ENCODE measurements at regions not wholly inside any gene's neighbourhood (a gene's known extent, or its start where the extent isn't known, plus 50 kb on each side); places are given as distances from the start of the nearest gene placed in this dataset.

GRCh38 chr7:16344927-16345326 lies 76.4 kb downstream of the CRPPA start:
- Histone ChIP-seq H3K4me3 (ENCODE audit: low read length) (no peak overlapping the region), H3K79me2 (ENCODE audit: low read length) (no peaks in the 10 kb centered on the region), H3F3A (ENCODE audit: insufficient read depth, low read length) (no peaks in the 10 kb centered on the region), H4K20me1 (ENCODE audit: insufficient read depth, low read length) (no peaks in the 10 kb centered on the region), H2AFZ (ENCODE audit: low read length) (no peak overlapping the region), H3K36me3 (replicated peaks; ENCODE audit: insufficient read depth, low read length) (no peaks in the 10 kb centered on the region), H3K4me1 (ENCODE audit: low read length) (peaks cover 7% of the 10 kb centered on the region), H3K9me2 (replicated peaks; ENCODE audit: insufficient read depth, low read length) (no peaks in the 10 kb centered on the region), H3K9ac (ENCODE audit: low read length) (no peak overlapping the region), H3K9me3 (replicated peaks; ENCODE audit: insufficient read depth, low read length) (no peaks in the 10 kb centered on the region), H3K27ac (ENCODE audit: low read length) (no peak overlapping the region), H3K4me2 (ENCODE audit: low read depth, low read length) (no peak overlapping the region), H3K27me3 (replicated peaks; ENCODE audit: insufficient read depth, low read length) (no peaks in the 10 kb centered on the region)
- TF ChIP-seq EZH2phosphoT487 (IDR thresholded peaks at IDR 0.05; ENCODE audit: low read length) = no peak
- TF ChIP-seq, protein P1, sequence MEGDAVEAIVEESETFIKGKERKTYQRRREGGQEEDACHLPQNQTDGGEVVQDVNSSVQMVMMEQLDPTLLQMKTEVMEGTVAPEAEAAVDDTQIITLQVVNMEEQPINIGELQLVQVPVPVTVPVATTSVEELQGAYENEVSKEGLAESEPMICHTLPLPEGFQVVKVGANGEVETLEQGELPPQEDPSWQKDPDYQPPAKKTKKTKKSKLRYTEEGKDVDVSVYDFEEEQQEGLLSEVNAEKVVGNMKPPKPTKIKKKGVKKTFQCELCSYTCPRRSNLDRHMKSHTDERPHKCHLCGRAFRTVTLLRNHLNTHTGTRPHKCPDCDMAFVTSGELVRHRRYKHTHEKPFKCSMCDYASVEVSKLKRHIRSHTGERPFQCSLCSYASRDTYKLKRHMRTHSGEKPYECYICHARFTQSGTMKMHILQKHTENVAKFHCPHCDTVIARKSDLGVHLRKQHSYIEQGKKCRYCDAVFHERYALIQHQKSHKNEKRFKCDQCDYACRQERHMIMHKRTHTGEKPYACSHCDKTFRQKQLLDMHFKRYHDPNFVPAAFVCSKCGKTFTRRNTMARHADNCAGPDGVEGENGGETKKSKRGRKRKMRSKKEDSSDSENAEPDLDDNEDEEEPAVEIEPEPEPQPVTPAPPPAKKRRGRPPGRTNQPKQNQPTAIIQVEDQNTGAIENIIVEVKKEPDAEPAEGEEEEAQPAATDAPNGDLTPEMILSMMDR (IDR thresholded peaks at IDR 0.05; ENCODE audit: low read length) = no peak
- TF ChIP-seq EZH2 (optimal IDR thresholded peaks at IDR 0.05; ENCODE audit: low read depth, low read length) = no peak
- DNase-seq = no peak

- Histone ChIP-seq H3F3A (ENCODE audit: insufficient read depth, low read length) (no peaks in the 10 kb centered on the region), H3K79me2 (ENCODE audit: low read length) (no peaks in the 10 kb centered on the region), H3K27me3 (replicated peaks; ENCODE audit: insufficient read depth, low read length) (no peaks in the 10 kb centered on the region), H3K4me3 (ENCODE audit: low read length) (no peak overlapping the region), H4K20me1 (ENCODE audit: insufficient read depth, low read length) (no peaks in the 10 kb centered on the region), H3K9ac (ENCODE audit: low read length) (no peak overlapping the region), H3K9me3 (replicated peaks; ENCODE audit: insufficient read depth, low read length) (no peaks in the 10 kb centered on the region), H3K27ac (ENCODE audit: low read length) (no peak overlapping the region), H3K4me1 (ENCODE audit: low read length) (peaks cover 7% of the 10 kb centered on the region), H3K9me2 (replicated peaks; ENCODE audit: insufficient read depth, low read length) (no peaks in the 10 kb centered on the region), H3K4me2 (ENCODE audit: low read depth, low read length) (no peak overlapping the region), H3K36me3 (replicated peaks; ENCODE audit: insufficient read depth, low read length) (no peaks in the 10 kb centered on the region), H2AFZ (ENCODE audit: low read length) (no peak overlapping the region)
- no peak for DNase-seq
- no peak for TF ChIP-seq EZH2phosphoT487 (IDR thresholded peaks at IDR 0.05; ENCODE audit: low read length)
- TF ChIP-seq, protein P1 (IDR thresholded peaks at IDR 0.05; ENCODE audit: low read length) = no peak
- TF ChIP-seq EZH2 (optimal IDR thresholded peaks at IDR 0.05; ENCODE audit: low read depth, low read length) = no peak
Measured at GRCh38 chr7:16343612-16344011, 77.7 kb downstream of the CRPPA start.

DNA sequence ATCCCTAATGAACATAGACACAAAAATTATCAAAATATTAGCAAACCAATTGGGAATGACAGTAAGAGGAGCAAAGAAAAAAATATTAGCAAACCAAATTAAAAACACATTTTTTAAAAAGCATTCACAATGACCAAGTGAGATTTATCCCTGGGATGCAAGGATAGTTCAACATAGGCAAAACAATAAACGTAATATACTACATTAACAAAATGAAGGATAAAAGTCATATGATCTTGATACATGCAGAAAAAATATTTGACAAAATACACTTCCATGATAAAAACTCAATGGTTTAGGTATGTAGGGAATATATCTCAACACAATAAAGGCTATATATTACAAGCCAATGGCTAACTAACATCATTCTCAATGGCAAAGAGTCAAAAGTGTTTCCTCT lies 83.3 kb downstream of the CRPPA start:
- Histone ChIP-seq H3K4me3 (ENCODE audit: low read length) (no peak overlapping the region), H3K9ac (ENCODE audit: low read length) (no peak overlapping the region), H3K9me2 (replicated peaks; ENCODE audit: insufficient read depth, low read length) (no peaks in the 10 kb centered on the region), H3K27me3 (replicated peaks; ENCODE audit: insufficient read depth, low read length) (no peaks in the 10 kb centered on the region), H2AFZ (ENCODE audit: low read length) (no peak overlapping the region), H3F3A (ENCODE audit: insufficient read depth, low read length) (no peaks in the 10 kb centered on the region), H3K4me1 (ENCODE audit: low read length) (no peaks in the 10 kb centered on the region), H3K36me3 (replicated peaks; ENCODE audit: insufficient read depth, low read length) (no peaks in the 10 kb centered on the region), H3K27ac (ENCODE audit: low read length) (no peak overlapping the region), H3K79me2 (ENCODE audit: low read length) (no peaks in the 10 kb centered on the region), H4K20me1 (ENCODE audit: insufficient read depth, low read length) (no peaks in the 10 kb centered on the region), H3K9me3 (replicated peaks; ENCODE audit: insufficient read depth, low read length) (no peaks in the 10 kb centered on the region), H3K4me2 (ENCODE audit: low read depth, low read length) (no peak overlapping the region)
- DNase-seq = no peak
- no peak for TF ChIP-seq EZH2phosphoT487 (IDR thresholded peaks at IDR 0.05; ENCODE audit: low read length)
- no peak for TF ChIP-seq EZH2 (optimal IDR thresholded peaks at IDR 0.05; ENCODE audit: low read depth, low read length)
- TF ChIP-seq, protein P1 (IDR thresholded peaks at IDR 0.05; ENCODE audit: low read length) = no peak

Measured in MM.1S (cell line).